Inflammatory macrophage treated with lipopolysaccharide for 1 hour (primary cell): ENCODE measurements at regions not wholly inside any gene's neighbourhood (a gene's known extent, or its start where the extent isn't known, plus 50 kb on each side); places are given as distances from the start of the nearest gene placed in this dataset.
"Not testable (repeated sequence)": the region's sequence is repeated elsewhere in the genome, so short reads cannot be mapped to it uniquely, and the experiment has no call there.

Source experiments
- DNase-seq, 2 donors: peaks; one replicate each; pipeline ENCODE4 v3.0.0-alpha.2; 2020 to 2022

DNA sequence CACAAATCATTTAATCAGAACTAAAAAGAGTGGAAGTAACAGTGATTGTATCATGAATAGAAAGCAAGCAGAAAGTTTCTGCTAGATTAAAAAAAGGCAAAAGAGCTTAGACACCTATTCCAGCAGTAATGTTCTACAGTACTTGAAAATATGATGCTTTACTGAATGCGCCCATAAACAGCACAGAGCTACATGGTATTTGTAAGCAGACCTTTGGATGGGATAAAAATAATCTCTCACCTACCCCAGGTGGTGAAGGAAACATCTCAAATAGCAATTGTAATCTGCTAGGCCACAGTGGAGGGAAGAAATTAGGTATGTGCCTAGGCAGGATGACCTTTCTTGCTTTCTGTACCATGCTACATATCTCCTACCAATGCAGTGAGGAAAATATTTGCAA, 280.9 kb upstream of the PRKX start:
- no peak for DNase-seq

DNA sequence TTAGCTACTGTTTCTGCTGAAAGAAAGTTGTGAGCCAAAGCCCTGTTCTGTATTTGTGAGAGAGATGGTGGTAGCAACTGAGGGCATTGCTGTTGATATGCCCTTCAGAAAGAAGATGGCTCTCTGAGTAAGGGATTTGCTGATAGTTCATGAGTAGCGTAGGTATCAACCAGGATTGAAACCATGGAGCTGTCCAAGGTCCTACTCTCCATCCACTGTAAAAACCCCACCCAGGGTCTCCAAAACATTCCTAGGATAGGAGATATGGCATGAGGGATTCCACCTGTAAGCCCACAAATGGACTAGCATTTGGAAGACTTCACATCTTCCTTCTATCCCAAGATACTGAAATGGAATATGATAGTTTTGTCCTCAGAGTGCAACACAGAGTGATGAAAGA, 277.1 kb upstream of the PRKX start:
- no peak for DNase-seq

GRCh38 chrX:3972104-3972858, 258.8 kb upstream of the PRKX start:
- not testable (repeated sequence) for DNase-seq

DNA sequence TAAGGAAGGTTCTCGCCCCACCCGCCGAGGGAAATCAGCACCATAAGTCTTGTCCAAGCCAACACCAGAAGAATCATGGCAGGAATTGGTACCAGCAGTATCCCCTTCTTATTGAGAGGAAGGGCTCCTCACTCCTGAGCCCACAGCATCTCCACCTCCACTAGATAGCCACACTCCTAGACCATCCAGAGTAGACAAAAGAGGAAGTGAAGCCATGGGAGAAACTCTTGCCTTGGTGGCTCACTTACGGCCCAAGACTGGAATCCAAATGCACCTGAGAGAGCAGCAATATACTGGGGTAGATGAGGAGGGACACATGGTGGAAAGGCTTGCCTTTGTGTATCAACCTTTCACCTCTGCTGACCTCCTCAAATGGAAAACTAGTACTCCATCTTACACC, 255.3 kb upstream of the PRKX start:
- DNase-seq = no peak

- DNase-seq = no peak
Measured at GRCh38 chrX:3963980-3964379, 250.5 kb upstream of the PRKX start.

DNA sequence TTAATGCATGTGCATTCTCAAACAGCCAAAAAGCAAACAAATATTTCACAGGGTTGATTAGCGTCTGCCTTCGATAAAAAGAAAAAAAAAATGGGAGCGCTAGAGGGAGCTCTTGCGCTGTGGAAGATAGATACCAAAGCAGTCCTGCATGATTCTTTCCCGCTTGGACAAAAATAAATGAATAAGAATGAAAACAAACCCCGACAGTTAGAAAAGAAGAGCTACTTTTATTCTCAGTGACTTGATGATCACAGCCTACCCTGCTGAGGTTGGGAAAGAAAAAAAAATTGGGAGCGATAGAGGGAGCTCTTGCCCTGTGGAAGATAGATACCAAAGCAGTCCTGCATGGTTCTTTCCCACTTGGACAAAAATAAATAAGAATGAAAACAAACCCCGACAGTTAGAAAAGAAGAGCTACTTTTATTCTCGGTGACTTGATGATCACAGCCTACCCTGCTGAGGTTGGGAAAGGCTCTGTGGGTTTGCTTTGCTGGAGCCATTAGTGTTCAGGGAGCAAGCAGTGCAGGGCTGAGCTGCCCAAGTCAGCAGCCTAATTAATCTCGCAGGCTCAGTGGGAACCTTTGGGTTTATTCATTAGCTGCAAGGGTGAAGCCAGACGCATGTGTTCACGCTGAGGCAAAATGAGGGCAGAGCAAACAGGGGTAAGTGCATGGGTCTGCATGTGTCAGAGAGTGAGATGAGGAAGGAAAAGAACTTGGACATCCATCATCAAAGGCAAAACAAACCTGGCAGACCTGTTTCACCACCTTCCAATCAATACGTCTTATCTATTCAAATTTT, 249.3 kb upstream of the PRKX start:
- peak in 1 of 2 donors; percentile 18 for DNase-seq

DNA sequence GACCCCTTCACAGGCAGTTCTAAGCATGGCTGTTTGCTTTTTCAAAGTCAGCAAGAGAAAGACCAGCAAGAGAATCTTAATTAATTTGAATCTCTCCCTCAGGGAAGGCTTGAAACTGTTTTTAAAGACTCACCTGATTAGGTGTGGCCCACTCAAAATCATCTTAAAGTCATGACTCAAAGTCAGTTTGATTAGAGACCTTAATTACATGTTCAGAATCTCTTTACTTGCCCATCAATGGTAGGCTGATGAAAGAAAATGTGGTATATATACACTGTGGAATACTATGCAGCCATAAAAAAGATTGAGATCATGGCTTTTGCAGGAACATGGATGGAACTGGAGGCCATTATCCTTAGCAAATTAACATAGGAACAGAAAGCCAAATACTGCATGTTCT, 247.5 kb upstream of the PRKX start:
- DNase-seq = no peak

GRCh38 chrX:3951859-3952258, 238.4 kb upstream of the PRKX start:
- DNase-seq = no peak

GRCh38 chrX:3950373-3950772, 236.9 kb upstream of the PRKX start:
- DNase-seq = no peak

DNA sequence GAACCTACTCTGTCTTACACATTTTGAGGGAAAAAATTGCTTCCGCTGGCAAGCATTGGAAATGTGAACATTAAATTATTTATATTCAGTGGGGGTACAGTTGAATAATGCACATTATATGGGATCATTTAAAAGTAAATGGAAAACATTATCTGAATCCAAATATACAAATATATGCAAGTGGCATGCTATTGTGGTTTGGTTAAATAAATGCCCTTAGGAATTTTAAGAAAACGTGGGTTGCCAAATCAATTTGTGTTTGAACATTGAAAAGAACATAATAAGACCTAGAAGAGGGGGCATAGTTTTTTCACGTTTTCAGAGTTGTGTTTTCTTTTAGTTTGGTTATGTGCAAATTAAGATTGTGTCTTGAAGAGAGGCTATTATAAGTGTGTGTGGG, 230.5 kb upstream of the PRKX start:
- DNase-seq = no peak

GRCh38 chrX:3940000-3940610, 226.7 kb upstream of the PRKX start:
- DNase-seq = peak in 1 of 2 donors; percentile 6

GRCh38 chrX:3938587-3938986, 225.1 kb upstream of the PRKX start:
- no peak for DNase-seq

DNA sequence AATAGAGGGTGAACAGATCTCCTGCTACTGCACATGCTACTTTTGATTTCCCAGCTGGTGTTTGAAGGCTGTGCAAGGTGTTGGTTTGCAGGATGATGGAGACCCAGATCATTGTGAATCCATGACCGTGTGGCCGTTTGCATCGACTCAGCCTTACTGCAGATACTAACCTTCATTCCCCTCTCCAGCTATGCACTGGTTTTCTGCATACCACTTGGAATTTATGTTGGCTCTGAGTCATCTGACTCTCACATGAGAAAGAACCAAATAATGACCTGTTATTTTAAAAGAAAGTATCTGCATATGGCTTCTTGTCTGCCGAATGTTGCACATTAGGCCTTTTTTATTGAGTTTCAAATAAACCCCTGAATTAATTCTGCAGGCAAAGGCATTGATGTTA, 221.7 kb upstream of the PRKX start:
- DNase-seq = not testable (repeated sequence)

DNA sequence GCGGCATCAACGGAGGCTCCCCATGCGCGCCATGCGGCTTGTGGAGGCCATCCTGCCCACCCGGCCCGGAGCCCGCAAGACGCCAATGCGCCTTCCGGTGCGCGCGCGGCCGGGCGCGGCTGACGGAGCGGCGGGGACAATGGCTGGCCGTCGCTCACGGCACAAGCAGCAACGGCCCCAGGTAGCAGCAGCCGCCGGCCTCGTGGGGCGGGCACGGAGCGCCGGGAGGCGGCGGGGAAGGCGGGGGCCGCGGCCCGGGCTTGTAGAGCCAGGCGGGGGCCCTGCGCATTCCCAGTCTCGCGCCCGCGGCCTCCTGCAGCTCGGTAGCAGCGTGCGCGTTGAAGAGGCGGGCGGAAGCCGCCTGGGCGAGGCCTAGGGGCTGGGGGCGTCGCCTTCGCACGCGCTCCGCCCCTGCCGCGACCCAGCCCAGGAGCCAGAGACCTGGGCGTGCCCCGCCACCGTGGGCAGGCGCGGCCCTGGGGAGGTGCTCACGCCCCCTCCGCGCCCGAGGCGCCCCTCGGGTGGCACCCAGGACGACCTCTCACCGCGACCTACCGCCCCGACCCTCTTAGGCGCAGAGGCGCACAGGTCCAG, 207.1 kb upstream of the PRKX start:
- DNase-seq = not testable (repeated sequence)

DNA sequence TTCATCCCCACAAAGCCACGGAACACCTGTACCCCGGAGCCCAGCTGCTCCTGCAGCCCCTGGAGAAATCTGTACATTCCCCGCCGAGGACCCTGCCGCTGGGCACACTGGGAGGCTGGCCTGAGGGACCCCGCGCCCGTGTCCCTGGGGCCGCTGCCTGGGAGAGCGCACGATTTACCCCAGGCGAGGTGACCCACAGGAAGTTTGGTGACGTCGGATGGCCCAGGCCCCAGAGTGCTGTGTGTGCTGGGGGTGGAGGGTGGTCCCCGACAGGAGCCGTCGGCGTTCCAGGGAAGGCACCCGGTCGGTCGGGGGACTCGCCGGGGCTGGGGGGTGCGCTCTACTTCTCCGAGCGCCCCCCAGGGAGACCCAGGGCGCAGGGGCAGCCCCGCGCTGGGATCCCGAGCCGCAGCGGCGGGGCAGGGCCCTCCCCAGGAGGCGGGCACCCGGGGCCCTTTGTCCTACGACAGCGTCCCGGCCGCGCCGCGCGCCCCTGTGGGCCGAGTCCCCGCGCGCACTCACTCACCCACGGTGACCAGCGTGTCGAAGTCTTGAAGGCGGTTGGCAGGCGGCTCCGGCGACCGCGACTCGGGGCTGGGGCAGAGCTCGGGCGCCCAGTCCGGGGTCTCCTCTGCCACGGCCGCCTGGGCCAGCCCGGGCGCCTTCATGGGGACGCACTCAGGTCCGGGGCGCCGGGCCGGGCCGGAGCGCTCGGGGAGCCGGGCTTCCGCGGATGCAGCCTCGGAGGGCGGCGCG, 206.4 kb upstream of the PRKX start:
- DNase-seq = not testable (repeated sequence)

- DNase-seq = not testable (repeated sequence)
Measured at GRCh38 chrX:3914813-3915212, 201.4 kb upstream of the PRKX start.

- not testable (repeated sequence) for DNase-seq
Measured at GRCh38 chrX:3914059-3914458, 200.6 kb upstream of the PRKX start.

DNA sequence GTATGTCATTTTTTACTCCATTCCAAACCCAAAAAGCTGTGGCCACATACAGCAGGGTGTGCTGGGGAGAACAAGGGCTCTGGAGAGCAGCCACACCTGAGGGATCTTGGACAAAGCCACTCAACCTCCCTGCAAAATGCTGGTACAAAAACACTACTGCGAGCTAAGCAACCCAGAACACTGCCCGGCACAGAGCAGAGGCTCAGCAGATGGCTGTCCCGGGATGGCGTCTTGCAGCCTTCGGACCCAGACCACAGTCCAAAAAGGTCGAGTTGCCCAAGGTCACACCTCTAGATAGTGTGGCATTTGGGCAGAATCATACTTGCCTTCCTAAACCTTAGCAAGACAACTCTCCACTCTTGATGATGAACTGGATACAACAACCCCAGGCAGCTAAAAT, 197.6 kb upstream of the PRKX start:
- not testable (repeated sequence) for DNase-seq

GRCh38 chrX:3910611-3911010, 197.2 kb upstream of the PRKX start:
- not testable (repeated sequence) for DNase-seq

- DNase-seq = not testable (repeated sequence)
Measured at GRCh38 chrX:3905522-3906258, 192.2 kb upstream of the PRKX start.

DNA sequence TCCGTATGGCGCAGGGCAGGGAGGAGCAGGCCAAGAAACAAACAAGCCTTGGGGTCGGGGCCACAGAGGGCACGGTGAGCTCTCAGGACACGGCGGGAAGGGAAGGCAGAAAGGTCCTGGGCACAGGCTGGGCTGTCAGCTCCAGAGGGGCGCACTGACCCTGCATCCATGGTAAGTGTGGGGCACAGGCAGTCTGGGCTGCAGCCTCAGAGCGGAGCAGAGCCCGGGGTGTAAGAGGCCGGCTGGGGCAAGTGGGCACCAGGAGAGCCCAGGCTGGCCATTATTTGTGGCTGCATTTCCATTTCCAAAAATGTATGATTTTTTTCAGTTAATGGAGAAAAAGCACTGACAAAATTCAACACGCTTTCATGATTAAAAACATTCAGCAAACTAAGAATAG, 188.8 kb upstream of the PRKX start:
- not testable (repeated sequence) for DNase-seq

GRCh38 chrX:3896755-3897154, 183.3 kb upstream of the PRKX start:
- not testable (repeated sequence) for DNase-seq
